ENCODE measurements at regions not wholly inside any gene's neighbourhood (a gene's known extent, or its start where the extent isn't known, plus 50 kb on each side); places are given as distances from the start of the nearest gene placed in this dataset.

DNA sequence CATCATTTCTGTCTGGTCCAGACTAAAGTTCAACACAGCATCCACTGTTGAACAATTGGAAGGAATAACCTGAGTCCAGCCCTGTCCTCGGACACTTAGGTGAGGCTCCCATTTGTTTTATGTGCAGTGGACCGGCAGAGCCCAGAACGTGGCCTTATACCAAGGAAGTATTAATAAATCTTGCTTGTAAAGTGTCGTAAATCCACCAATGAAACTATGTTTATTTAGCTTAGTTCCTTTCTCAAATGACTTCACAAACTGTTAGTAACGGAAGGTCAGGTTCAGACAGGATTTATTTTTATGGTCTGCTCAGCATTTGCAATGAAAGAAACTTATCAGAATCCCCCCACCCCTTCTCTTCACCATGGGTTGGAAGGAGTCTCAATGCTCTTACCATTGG, 149.5 kb downstream of the PCSK1 start:
- DNase-seq (ENCODE audit: low read depth): no peak

GRCh38 chr5:96282020-96282419, 151.0 kb downstream of the PCSK1 start:
- DNase-seq (ENCODE audit: low read depth): no peak

- no peak for DNase-seq (ENCODE audit: low read depth)
Measured at GRCh38 chr5:96280946-96281393, 152.1 kb downstream of the PCSK1 start.

GRCh38 chr5:96279801-96280542, 153.1 kb downstream of the PCSK1 start:
- DNase-seq (ENCODE audit: low read depth): peak; percentile 57

DNA sequence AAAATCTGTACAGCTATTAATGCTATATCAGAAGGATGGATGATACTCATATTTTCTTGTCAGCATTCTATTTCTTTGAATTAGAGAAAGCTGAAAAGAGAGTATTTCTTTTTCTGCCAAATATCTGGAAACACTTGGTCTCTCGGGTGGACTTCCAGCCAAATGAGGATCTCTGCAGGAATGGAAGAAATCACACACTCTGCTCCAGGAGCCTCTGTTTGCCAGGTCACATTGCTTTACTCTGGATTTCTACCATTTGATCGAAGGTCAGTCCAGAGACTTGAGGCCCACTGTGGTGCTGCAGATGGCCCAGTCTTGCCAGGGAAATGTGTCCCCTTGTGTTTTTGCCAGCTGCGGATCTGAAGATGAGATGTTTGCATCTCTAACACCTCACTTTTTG, 154.1 kb downstream of the PCSK1 start:
- no peak for DNase-seq (ENCODE audit: low read depth)

GRCh38 chr5:96275051-96275450, 158.0 kb downstream of the PCSK1 start:
- no peak for DNase-seq (ENCODE audit: low read depth)

- DNase-seq (ENCODE audit: low read depth): no peak
Measured at GRCh38 chr5:96265487-96265886, 167.6 kb downstream of the PCSK1 start.

DNA sequence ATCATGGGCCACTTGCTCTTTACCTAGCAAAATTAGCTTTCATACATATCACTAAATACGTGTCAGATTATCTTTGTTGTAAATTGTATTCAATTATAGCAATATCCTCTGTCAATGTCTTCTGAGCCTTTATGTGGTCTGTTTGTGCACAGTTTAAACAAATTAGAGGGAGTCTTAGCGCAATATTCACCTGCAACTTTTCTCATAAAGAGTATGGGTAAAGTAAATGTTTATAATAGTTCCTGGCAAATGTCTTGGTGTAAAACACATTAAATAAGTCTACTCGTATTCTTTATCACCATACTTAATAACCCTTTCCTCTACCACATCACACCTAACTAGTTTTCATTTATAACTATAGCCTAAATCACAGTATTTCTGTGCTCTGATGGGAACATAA, 169.0 kb downstream of the PCSK1 start:
- DNase-seq (ENCODE audit: low read depth): no peak

DNA sequence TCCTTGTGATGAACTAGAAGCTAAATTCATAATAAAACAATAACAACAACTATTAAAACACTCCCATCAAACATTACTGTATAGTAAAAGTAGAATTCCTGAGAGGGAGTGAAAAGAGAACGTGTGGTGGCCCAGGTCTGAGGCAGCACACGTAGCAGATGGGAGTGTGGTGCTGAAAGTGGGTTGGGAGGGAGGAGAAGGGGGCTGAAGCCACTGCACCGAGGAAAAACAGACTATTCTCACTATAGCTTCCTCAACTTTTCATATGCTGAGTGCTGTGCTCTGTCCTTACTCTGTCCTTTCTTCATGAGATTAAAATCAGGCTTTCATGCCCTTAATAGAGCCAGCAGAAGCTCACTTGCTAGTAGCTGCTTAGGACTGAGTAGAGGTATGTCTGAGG, 170.9 kb downstream of the PCSK1 start:
- DNase-seq (ENCODE audit: low read depth): no peak

DNA sequence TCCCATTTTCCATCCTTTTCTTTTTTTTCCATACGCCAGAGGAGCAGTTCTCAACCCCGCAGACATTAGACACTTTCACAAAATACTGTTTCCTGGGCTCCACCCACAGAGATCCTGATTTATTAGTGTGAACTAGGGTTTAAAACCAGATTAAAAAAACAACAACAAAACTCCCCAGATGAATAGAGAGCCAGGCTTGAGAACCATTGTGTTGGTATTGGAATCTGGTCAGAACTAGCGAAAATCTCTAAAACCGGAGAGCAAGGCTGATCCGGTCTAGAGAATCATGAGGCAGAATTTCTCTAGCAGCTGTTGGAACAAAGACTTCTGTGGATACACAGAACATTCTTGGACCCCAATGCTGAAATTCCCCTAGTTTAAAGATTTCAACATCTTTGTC, 173.0 kb downstream of the PCSK1 start:
- DNase-seq (ENCODE audit: low read depth): peak; percentile 21

- DNase-seq (ENCODE audit: low read depth): peak; percentile 63
Measured at GRCh38 chr5:96259151-96259772, 173.8 kb downstream of the PCSK1 start.

- no peak for DNase-seq (ENCODE audit: low read depth)
Measured at GRCh38 chr5:96258692-96259091, 174.4 kb downstream of the PCSK1 start.

DNA sequence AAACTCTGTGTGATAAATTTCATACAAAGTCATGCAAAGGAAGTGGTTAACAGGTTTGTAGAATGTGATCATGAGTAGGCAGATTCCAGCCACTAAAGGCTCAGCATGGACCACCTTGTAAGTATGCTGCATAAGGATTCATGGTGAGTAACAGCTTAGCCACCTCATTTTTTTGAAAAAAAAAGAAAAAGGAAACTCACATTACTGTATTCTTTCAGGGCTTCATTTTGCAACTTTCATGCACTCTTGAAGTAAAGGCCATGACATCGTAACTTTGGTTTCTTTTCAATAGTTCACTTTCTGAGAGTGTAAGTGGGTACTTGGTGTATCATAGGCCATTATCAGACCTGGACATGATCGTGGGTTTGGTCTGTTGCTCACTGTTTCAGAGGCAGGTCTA, 175.1 kb downstream of the PCSK1 start:
- DNase-seq (ENCODE audit: low read depth): peak; percentile 66

DNA sequence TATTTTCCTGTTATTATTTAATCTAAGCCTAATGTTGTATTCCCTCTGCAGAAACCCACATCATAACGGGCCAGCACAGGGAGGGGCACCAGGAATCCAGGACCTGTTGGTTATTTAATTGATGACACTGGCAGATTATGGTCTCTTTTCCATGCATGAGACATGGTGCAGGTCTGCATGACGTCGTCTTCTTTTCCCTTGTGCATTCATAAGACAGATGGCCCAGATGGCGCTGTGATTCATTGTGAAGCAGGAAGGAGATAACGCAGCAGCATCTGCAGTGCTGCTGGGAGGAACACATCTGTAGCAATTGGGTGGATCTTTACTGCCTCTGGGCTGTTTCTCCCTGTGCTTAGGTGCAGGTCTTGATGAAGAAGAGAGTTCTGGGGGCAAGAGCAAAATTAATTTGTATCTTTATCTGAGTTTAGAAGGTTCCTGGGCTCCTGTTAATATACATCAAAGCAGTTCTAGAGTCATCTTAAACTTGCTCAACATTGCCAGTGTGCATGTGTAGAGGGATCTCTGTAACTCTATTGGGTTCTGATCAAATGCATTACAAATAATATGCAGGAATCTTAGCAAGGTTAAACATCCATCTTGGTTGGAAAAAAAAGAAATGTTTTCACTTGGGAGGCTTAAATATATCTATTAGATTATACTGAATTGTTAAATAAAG, 176.1 kb downstream of the PCSK1 start:
- DNase-seq (ENCODE audit: low read depth): peak; percentile 94

GRCh38 chr5:96254980-96255691, 177.9 kb downstream of the PCSK1 start:
- DNase-seq (ENCODE audit: low read depth): peak; percentile 92

DNA sequence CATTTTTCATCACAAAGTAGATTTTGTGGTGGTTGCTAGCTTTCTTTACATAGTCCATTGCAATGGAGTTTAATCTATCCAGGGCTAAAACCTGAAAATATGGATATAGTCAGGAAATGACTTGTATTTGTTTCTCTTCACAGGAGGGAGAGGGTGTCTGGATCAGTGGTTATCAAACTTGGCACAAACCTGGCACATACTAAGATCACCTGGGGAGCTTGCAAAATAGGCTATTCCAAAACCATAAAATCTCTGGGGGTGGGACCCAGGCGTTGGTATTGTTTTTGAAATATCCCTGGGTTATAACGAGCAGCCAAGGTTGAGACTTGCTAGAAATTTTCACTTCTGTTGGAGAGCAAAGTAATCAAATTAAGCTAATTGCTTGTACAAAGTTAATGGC, 179.9 kb downstream of the PCSK1 start:
- DNase-seq (ENCODE audit: low read depth): no peak

DNA sequence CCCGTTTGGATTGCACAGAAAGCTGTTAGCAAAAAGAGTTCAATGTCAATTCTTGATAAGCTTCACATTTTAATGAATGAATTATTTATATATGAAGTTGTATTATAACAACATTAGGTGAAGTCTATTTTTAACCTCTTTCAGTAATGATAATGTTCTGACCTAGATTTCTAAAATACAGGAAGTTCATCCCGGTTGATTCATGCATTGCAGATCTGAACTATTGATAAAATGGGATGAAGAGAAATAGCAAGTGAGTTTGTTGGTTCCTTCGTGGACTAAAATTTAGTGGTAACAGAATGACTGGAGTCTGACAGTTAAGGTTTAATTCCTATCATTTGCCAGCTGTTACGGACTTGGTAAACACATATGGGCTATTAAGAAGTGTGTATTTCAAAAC, 180.5 kb downstream of the PCSK1 start:
- no peak for DNase-seq (ENCODE audit: low read depth)

DNA sequence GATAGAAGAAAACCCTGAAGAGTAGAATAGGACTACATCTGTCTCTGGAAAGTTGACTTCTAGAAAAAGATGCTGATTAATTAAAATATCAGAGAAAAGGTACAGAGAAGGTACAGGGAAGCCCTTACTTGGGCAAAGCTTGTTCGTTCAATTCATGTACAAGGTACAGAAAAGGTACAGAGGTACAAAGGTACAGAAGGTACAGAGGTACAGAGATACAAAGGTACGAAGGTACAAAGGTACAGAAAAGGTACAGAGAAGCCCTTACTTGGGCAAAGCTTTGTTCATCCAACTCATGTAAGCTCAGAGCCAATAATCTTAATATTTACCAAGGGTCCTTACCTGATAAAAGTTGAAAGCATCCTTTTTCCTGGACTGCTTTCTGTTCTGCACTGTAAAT, 182.3 kb downstream of the PCSK1 start:
- DNase-seq (ENCODE audit: low read depth): no peak

DNA sequence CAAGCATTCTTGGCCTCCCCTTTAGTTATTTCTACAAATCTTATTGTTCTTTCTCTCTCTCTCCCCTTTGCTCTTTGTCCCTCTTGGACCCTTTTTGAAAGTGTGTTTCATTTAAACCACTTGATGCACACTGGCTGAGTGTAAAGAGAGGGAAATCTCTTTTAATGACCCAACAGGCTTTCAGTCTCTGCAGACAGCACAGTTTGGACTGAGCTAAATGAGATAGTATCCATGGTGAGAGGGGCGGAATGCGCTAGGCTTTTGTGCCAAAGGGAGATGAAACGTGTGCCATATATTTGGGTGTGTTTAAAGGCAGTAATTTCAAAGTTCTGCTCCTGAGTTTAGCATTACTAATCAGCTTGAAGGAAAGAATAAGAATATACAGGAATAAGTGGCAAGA, 184.9 kb downstream of the PCSK1 start:
- no peak for DNase-seq (ENCODE audit: low read depth)

GRCh38 chr5:96247708-96248107, 185.3 kb downstream of the PCSK1 start:
- no peak for DNase-seq (ENCODE audit: low read depth)

- no peak for DNase-seq (ENCODE audit: low read depth)
Measured at GRCh38 chr5:96247097-96247701, 185.8 kb downstream of the PCSK1 start.
